ENCODE measurements at regions not wholly inside any gene's neighbourhood (a gene's known extent, or its start where the extent isn't known, plus 50 kb on each side); places are given as distances from the start of the nearest gene placed in this dataset.

GRCh38 chr14:28867571-28867970, 101.0 kb downstream of the FOXG1 start:
- H3K4me1 ChIP-seq, result no peaks in the 10 kb centered on the region
- ATAC-seq (no peak), DNase-seq (no peak)
- intact Hi-C loops (cut with DNase I), result no loop called here
- no peaks in the 10 kb centered on the region for H3K27me3 ChIP-seq
- no peak overlapping the region for H3K27ac ChIP-seq
- H3K4me3 ChIP-seq, result no peak overlapping the region
- no peaks in the 10 kb centered on the region for H3K9me3 ChIP-seq
- no peak for TF ChIP-seq CTCF (IDR thresholded peaks at IDR 0.05)
- no peaks in the 10 kb centered on the region for H3K36me3 ChIP-seq

- no peak for TF ChIP-seq CTCF (IDR thresholded peaks at IDR 0.05)
- ATAC-seq, result no peak
- intact Hi-C loops (cut with DNase I), result no loop called here
Observed at GRCh38 chr14:28870033-28870564, 103.5 kb downstream of the FOXG1 start.

GRCh38 chr14:28875934-28876571, 109.5 kb downstream of the FOXG1 start:
- ATAC-seq (no peak), DNase-seq (no peak)
- no peak for TF ChIP-seq CTCF (IDR thresholded peaks at IDR 0.05)
- no peak overlapping the region for H3K27ac ChIP-seq
- H3K9me3 ChIP-seq, result no peaks in the 10 kb centered on the region
- no peaks in the 10 kb centered on the region for H3K4me1 ChIP-seq
- intact Hi-C loops (cut with DNase I), result no loop called here
- no peaks in the 10 kb centered on the region for H3K27me3 ChIP-seq
- no peaks in the 10 kb centered on the region for H3K36me3 ChIP-seq
- no peak overlapping the region for H3K4me3 ChIP-seq

More at GRCh38 chr14:28870033-28870564, 103.5 kb downstream of the FOXG1 start:
- H3K27me3 ChIP-seq, result no peaks in the 10 kb centered on the region
- DNase-seq, result no peak
- H3K27ac ChIP-seq, result no peak overlapping the region
- no peaks in the 10 kb centered on the region for H3K36me3 ChIP-seq
- H3K4me3 ChIP-seq, result no peak overlapping the region
- no peaks in the 10 kb centered on the region for H3K4me1 ChIP-seq
- H3K9me3 ChIP-seq, result no peaks in the 10 kb centered on the region

- intact Hi-C loops (cut with DNase I), result no loop called here
Observed at GRCh38 chr14:28876572-28876945, 110.0 kb downstream of the FOXG1 start.

GRCh38 chr14:28877923-28878322, 111.3 kb downstream of the FOXG1 start:
- no peak for ATAC-seq

More at GRCh38 chr14:28876572-28876945, 110.0 kb downstream of the FOXG1 start:
- Histone ChIP-seq H3K4me1 (no peaks in the 10 kb centered on the region), H3K4me3 (no peak overlapping the region), H3K36me3 (no peaks in the 10 kb centered on the region), H3K27ac (no peak overlapping the region), H3K27me3 (no peaks in the 10 kb centered on the region), H3K9me3 (no peaks in the 10 kb centered on the region)
- no peak for TF ChIP-seq CTCF (IDR thresholded peaks at IDR 0.05)
- ATAC-seq (no peak), DNase-seq (no peak)

More at GRCh38 chr14:28877923-28878322, 111.3 kb downstream of the FOXG1 start:
- Histone ChIP-seq H3K4me1 (no peaks in the 10 kb centered on the region), H3K9me3 (no peaks in the 10 kb centered on the region), H3K36me3 (no peaks in the 10 kb centered on the region), H3K4me3 (no peak overlapping the region), H3K27ac (no peak overlapping the region), H3K27me3 (no peaks in the 10 kb centered on the region)
- no peak for TF ChIP-seq CTCF (IDR thresholded peaks at IDR 0.05)
- DNase-seq, result no peak
- intact Hi-C loops (cut with DNase I), result no loop called here

Measured in upper lobe of right lung (tissue), 1 donor.